ENCODE measurements at regions not wholly inside any gene's neighbourhood (a gene's known extent, or its start where the extent isn't known, plus 50 kb on each side); places are given as distances from the start of the nearest gene placed in this dataset.
A peak's percentile ranks its signal among the peaks of the same experiment; 100 is the strongest.

DNA sequence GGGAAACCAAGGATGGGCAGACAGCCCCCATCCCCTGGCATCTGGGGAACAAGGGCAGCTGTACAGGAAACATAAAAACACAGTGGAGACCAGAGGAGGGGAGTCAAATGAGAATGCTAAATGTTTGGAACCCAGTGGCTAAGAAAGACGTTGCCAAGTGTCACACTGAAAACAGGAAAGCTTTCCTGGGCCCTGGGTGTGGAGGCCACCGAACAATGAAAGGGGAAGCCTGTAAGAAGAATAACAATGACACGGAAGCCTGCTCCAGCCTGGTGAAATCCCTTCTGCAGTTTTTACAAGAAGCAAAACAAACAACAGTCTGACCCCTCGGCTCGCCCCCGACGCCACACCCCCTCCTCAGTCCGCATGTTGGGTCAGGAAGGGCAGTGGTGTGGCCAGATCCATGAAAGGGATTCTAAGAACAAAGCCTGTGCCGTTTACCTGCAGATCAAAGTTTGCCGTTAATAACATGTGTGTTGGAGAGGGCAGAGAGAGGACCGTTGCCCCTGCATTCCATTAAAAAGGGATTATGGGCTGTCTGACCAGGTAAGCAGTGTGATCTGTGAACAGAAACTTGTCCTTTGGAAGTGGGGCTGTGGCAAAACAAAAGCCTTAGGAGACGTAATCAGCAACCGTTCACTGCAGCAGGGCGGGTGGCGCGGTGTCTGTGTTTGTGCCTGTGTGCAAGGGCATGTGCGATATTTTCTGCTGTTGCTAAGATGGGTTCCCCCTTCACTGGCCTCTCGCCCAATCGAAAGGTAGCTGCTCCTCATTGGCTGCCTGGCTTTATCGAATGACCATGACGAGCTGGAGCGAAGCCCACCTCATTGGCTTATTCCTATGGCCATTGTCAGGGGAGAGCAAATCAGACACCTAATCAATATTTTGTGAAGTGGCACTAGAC, 113.7 kb upstream of the BLID start:
- no peaks in the 10 kb centered on the region for H3K9me3 ChIP-seq (ENCODE audit: control insufficient read depth in 2 of 2, low read length in 2 of 2)
- no peaks in the 10 kb centered on the region for H3K36me3 ChIP-seq (ENCODE audit: control insufficient read depth in 2 of 2, insufficient read depth in 2 of 2, low read length in 2 of 2)
- H3K4me1 ChIP-seq (ENCODE audit: control insufficient read depth in 2 of 2, insufficient read depth in 2 of 2, low read length in 2 of 2): peaks cover 0 to 5% of the 10 kb centered on the region in 2 donors
- H3K27me3 ChIP-seq (ENCODE audit: control insufficient read depth in 2 of 2, insufficient read depth in 2 of 2, low read length in 2 of 2): no peaks in the 10 kb centered on the region
- H3K27ac ChIP-seq (ENCODE audit: low read depth in 2 of 2, low read length in 2 of 2): no peak overlapping the region
- peak overlapping the region in 1 of 2 donors; percentile 33 for H3K4me3 ChIP-seq (ENCODE audit: low read length in 2 of 2)
- H3K9ac ChIP-seq (ENCODE audit: low read depth in 1 of 2, low read length in 2 of 2): no peak overlapping the region

DNA sequence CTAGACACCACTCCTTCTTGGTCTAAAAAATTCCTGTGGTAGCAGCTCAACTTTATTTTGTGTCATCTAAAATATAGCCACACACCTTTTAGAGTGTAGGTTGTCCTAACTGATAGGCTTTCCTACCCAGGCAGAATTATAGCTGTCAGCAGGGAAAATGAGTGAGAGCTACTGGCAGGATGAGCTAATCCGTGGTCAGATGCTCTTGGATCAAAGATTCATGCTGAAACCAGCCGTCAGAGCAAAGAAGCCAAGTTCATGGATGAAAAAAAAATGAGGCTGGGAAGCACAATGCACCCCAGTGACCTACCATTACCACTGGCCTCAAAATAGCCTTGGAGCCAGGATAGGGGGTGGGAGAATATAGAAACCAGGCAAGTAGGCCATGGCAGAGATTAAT, 113.1 kb upstream of the BLID start:
- H3K36me3 ChIP-seq (ENCODE audit: control insufficient read depth in 2 of 2, insufficient read depth in 2 of 2, low read length in 2 of 2): no peaks in the 10 kb centered on the region
- no peaks in the 10 kb centered on the region for H3K9me3 ChIP-seq (ENCODE audit: control insufficient read depth in 2 of 2, low read length in 2 of 2)
- peaks cover 0 to 5% of the 10 kb centered on the region in 2 donors for H3K4me1 ChIP-seq (ENCODE audit: control insufficient read depth in 2 of 2, insufficient read depth in 2 of 2, low read length in 2 of 2)
- H3K27ac ChIP-seq (ENCODE audit: low read depth in 2 of 2, low read length in 2 of 2): no peak overlapping the region
- H3K27me3 ChIP-seq (ENCODE audit: control insufficient read depth in 2 of 2, insufficient read depth in 2 of 2, low read length in 2 of 2): no peaks in the 10 kb centered on the region
- no peak overlapping the region for H3K4me3 ChIP-seq (ENCODE audit: low read length in 2 of 2)
- H3K9ac ChIP-seq (ENCODE audit: low read depth in 1 of 2, low read length in 2 of 2): no peak overlapping the region

- Histone ChIP-seq H3K9ac (ENCODE audit: low read depth in 1 of 2, low read length in 2 of 2) (no peak overlapping the region), H3K27ac (ENCODE audit: low read depth in 2 of 2, low read length in 2 of 2) (no peak overlapping the region), H3K9me3 (ENCODE audit: control insufficient read depth in 2 of 2, low read length in 2 of 2) (no peaks in the 10 kb centered on the region), H3K4me3 (ENCODE audit: low read length in 2 of 2) (no peak overlapping the region), H3K4me1 (ENCODE audit: control insufficient read depth in 2 of 2, insufficient read depth in 2 of 2, low read length in 2 of 2) (peaks cover 0 to 5% of the 10 kb centered on the region in 2 donors), H3K27me3 (ENCODE audit: control insufficient read depth in 2 of 2, insufficient read depth in 2 of 2, low read length in 2 of 2) (no peaks in the 10 kb centered on the region), H3K36me3 (ENCODE audit: control insufficient read depth in 2 of 2, insufficient read depth in 2 of 2, low read length in 2 of 2) (no peaks in the 10 kb centered on the region)
These were observed 110.9 kb upstream of the BLID start for GRCh38 chr11:122226810-122227379.

- peaks cover 0 to 3% of the 10 kb centered on the region in 2 donors for H3K4me1 ChIP-seq (ENCODE audit: control insufficient read depth in 2 of 2, insufficient read depth in 2 of 2, low read length in 2 of 2)
- no peak overlapping the region for H3K4me3 ChIP-seq (ENCODE audit: low read length in 2 of 2)
- no peaks in the 10 kb centered on the region for H3K27me3 ChIP-seq (ENCODE audit: control insufficient read depth in 2 of 2, insufficient read depth in 2 of 2, low read length in 2 of 2)
- no peak overlapping the region for H3K27ac ChIP-seq (ENCODE audit: low read depth in 2 of 2, low read length in 2 of 2)
- no peaks in the 10 kb centered on the region for H3K36me3 ChIP-seq (ENCODE audit: control insufficient read depth in 2 of 2, insufficient read depth in 2 of 2, low read length in 2 of 2)
- H3K9ac ChIP-seq (ENCODE audit: low read depth in 1 of 2, low read length in 2 of 2): no peak overlapping the region
- H3K9me3 ChIP-seq (ENCODE audit: control insufficient read depth in 2 of 2, low read length in 2 of 2): no peaks in the 10 kb centered on the region
These were observed 108.9 kb upstream of the BLID start for GRCh38 chr11:122224867-122225266.

DNA sequence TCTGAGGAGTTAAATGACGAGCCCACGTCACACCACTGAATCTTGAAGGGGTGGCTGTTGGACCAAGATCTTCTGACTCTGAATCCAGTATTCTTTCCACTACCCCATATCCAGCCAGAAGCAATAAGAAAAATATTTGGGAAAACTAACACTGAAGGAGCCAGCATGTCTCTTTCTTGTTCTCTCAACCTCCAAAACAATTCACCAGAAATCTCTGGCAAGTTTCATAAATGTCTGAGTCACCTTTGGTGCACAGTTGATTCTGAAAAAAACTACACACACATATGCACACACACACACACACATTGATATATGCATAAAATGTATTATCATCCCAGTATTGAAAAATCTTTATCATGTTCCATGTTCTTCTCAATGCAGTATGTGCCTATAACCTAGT, 104.3 kb upstream of the BLID start:
- H3K36me3 ChIP-seq (ENCODE audit: control insufficient read depth in 2 of 2, insufficient read depth in 2 of 2, low read length in 2 of 2): no peaks in the 10 kb centered on the region
- no peak overlapping the region for H3K27ac ChIP-seq (ENCODE audit: low read depth in 2 of 2, low read length in 2 of 2)
- H3K4me3 ChIP-seq (ENCODE audit: low read length in 2 of 2): no peak overlapping the region
- H3K9me3 ChIP-seq (ENCODE audit: control insufficient read depth in 2 of 2, low read length in 2 of 2): no peaks in the 10 kb centered on the region
- no peaks in the 10 kb centered on the region for H3K4me1 ChIP-seq (ENCODE audit: control insufficient read depth in 2 of 2, insufficient read depth in 2 of 2, low read length in 2 of 2)
- H3K27me3 ChIP-seq (ENCODE audit: control insufficient read depth in 2 of 2, insufficient read depth in 2 of 2, low read length in 2 of 2): no peaks in the 10 kb centered on the region
- H3K9ac ChIP-seq (ENCODE audit: low read depth in 1 of 2, low read length in 2 of 2): no peak overlapping the region

- H3K27me3 ChIP-seq (ENCODE audit: control insufficient read depth in 2 of 2, insufficient read depth in 2 of 2, low read length in 2 of 2): no peaks in the 10 kb centered on the region
- no peaks in the 10 kb centered on the region for H3K9me3 ChIP-seq (ENCODE audit: control insufficient read depth in 2 of 2, low read length in 2 of 2)
- H3K36me3 ChIP-seq (ENCODE audit: control insufficient read depth in 2 of 2, insufficient read depth in 2 of 2, low read length in 2 of 2): no peaks in the 10 kb centered on the region
- H3K4me1 ChIP-seq (ENCODE audit: control insufficient read depth in 2 of 2, insufficient read depth in 2 of 2, low read length in 2 of 2): no peaks in the 10 kb centered on the region
- no peak overlapping the region for H3K4me3 ChIP-seq (ENCODE audit: low read length in 2 of 2)
- H3K27ac ChIP-seq (ENCODE audit: low read depth in 2 of 2, low read length in 2 of 2): no peak overlapping the region
- H3K9ac ChIP-seq (ENCODE audit: low read depth in 1 of 2, low read length in 2 of 2): no peak overlapping the region
These were observed 103.8 kb upstream of the BLID start for GRCh38 chr11:122219791-122220190.

DNA sequence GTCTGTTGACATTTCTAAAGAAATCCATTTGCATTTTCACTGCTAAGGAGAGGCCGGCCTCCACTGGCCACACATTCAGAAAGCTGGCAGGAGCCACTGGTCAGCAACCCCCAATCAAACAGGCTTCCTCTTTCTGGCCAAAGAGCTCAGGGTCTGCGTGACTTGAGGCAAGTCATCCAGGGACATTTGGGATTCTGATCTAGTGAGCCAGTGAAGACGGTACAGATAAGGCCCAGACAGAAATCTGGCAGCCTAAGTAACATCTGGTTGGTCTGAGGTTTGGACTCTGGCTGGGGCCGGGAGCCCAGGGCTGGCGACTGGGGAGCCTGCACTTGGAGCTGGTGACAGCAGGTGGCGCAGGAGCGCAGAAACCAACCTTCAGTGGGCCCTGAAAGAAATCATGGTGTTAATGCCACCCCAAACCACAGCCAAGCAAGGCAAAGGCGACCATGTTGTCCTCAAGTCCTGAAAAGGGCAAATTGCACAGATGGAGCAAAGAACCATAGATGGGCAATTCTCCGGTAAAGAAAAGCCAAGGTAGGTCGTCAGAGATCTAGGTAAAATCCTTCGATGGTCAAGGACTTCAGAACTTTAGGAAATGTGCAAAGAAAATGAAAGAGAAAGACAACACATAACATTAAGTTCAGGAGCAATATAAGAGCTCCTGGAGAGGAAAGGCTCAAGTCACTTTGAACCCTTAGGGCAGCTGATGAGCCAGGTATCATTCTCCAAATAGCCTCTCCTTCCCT, 99.4 kb upstream of the BLID start:
- H3K36me3 ChIP-seq (ENCODE audit: control insufficient read depth in 2 of 2, insufficient read depth in 2 of 2, low read length in 2 of 2): no peaks in the 10 kb centered on the region
- H3K27ac ChIP-seq (ENCODE audit: low read depth in 2 of 2, low read length in 2 of 2): no peak overlapping the region
- no peak overlapping the region for H3K4me3 ChIP-seq (ENCODE audit: low read length in 2 of 2)
- no peaks in the 10 kb centered on the region for H3K27me3 ChIP-seq (ENCODE audit: control insufficient read depth in 2 of 2, insufficient read depth in 2 of 2, low read length in 2 of 2)
- H3K9ac ChIP-seq (ENCODE audit: low read depth in 1 of 2, low read length in 2 of 2): no peak overlapping the region
- H3K9me3 ChIP-seq (ENCODE audit: control insufficient read depth in 2 of 2, low read length in 2 of 2): no peaks in the 10 kb centered on the region
- no peaks in the 10 kb centered on the region for H3K4me1 ChIP-seq (ENCODE audit: control insufficient read depth in 2 of 2, insufficient read depth in 2 of 2, low read length in 2 of 2)

- Histone ChIP-seq H3K9me3 (ENCODE audit: control insufficient read depth in 2 of 2, low read length in 2 of 2) (no peaks in the 10 kb centered on the region), H3K4me1 (ENCODE audit: control insufficient read depth in 2 of 2, insufficient read depth in 2 of 2, low read length in 2 of 2) (no peaks in the 10 kb centered on the region), H3K27me3 (ENCODE audit: control insufficient read depth in 2 of 2, insufficient read depth in 2 of 2, low read length in 2 of 2) (no peaks in the 10 kb centered on the region), H3K36me3 (ENCODE audit: control insufficient read depth in 2 of 2, insufficient read depth in 2 of 2, low read length in 2 of 2) (no peaks in the 10 kb centered on the region), H3K9ac (ENCODE audit: low read depth in 1 of 2, low read length in 2 of 2) (no peak overlapping the region), H3K27ac (ENCODE audit: low read depth in 2 of 2, low read length in 2 of 2) (no peak overlapping the region), H3K4me3 (ENCODE audit: low read length in 2 of 2) (no peak overlapping the region)
These were observed 98.6 kb upstream of the BLID start for GRCh38 chr11:122214567-122214966.

- Histone ChIP-seq H3K27me3 (ENCODE audit: control insufficient read depth in 2 of 2, insufficient read depth in 2 of 2, low read length in 2 of 2) (no peaks in the 10 kb centered on the region), H3K4me1 (ENCODE audit: control insufficient read depth in 2 of 2, insufficient read depth in 2 of 2, low read length in 2 of 2) (no peaks in the 10 kb centered on the region), H3K27ac (ENCODE audit: low read depth in 2 of 2, low read length in 2 of 2) (no peak overlapping the region), H3K36me3 (ENCODE audit: control insufficient read depth in 2 of 2, insufficient read depth in 2 of 2, low read length in 2 of 2) (no peaks in the 10 kb centered on the region), H3K9ac (ENCODE audit: low read depth in 1 of 2, low read length in 2 of 2) (no peak overlapping the region), H3K9me3 (ENCODE audit: control insufficient read depth in 2 of 2, low read length in 2 of 2) (no peaks in the 10 kb centered on the region), H3K4me3 (ENCODE audit: low read length in 2 of 2) (no peak overlapping the region)
These were observed 98.1 kb upstream of the BLID start for GRCh38 chr11:122214080-122214479.

GRCh38 chr11:122213171-122213570, 97.2 kb upstream of the BLID start:
- Histone ChIP-seq H3K9ac (ENCODE audit: low read depth in 1 of 2, low read length in 2 of 2) (no peak overlapping the region), H3K4me3 (ENCODE audit: low read length in 2 of 2) (no peak overlapping the region), H3K4me1 (ENCODE audit: control insufficient read depth in 2 of 2, insufficient read depth in 2 of 2, low read length in 2 of 2) (no peaks in the 10 kb centered on the region), H3K9me3 (ENCODE audit: control insufficient read depth in 2 of 2, low read length in 2 of 2) (no peaks in the 10 kb centered on the region), H3K27me3 (ENCODE audit: control insufficient read depth in 2 of 2, insufficient read depth in 2 of 2, low read length in 2 of 2) (no peaks in the 10 kb centered on the region), H3K36me3 (ENCODE audit: control insufficient read depth in 2 of 2, insufficient read depth in 2 of 2, low read length in 2 of 2) (no peaks in the 10 kb centered on the region), H3K27ac (ENCODE audit: low read depth in 2 of 2, low read length in 2 of 2) (no peak overlapping the region)

Data from mucosa of rectum (tissue), 2 donors.